ENCODE measurements at regions not wholly inside any gene's neighbourhood (a gene's known extent, or its start where the extent isn't known, plus 50 kb on each side); places are given as distances from the start of the nearest gene placed in this dataset.

DNA sequence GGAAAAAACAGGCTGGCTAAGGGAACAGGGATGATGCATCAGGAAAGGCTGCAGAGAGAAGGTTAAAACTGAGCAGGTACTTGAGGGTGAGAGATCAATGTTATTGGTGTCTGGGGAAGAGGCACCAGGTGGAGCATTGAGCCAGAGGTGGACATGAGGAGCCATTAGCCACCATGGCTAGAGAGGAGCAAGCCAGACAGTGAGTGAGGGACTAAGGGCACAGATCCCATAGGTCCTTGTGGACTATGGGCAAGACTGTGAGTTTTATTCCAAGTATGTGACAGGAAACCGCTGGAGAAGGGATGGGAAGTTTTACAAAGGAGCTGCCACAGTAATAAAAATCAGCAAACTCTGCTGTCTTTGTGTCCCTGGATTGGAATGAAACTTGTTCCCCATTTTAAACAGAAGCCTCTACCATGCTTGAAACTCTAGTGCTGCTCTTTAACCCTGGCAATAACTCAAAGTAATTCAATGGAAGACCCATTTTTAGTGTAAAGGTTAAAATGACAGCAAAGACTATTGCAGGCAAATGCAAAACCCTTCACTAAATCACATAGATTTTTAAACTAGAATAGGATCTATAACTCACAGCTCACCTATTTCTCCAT lies 349.8 kb downstream of the ENC1 start:
- H3K4me1 ChIP-seq (ENCODE audit: control insufficient read depth, insufficient read depth, low read length): peaks cover 42% of the 10 kb centered on the region
- H3K36me3 ChIP-seq (ENCODE audit: control insufficient read depth, insufficient read depth, low read length, severe bottlenecking): no peaks in the 10 kb centered on the region
- no peak overlapping the region for H3K4me3 ChIP-seq (ENCODE audit: low read length)
- no peak for DNase-seq (ENCODE audit: low read depth)
- H3K9ac ChIP-seq (ENCODE audit: low read length): peak overlapping the region; percentile 5
- H3K27me3 ChIP-seq (replicated peaks; ENCODE audit: control insufficient read depth, insufficient read depth, low read length): no peaks in the 10 kb centered on the region
- H3K9me3 ChIP-seq (ENCODE audit: control insufficient read depth, low read length): no peaks in the 10 kb centered on the region

DNA sequence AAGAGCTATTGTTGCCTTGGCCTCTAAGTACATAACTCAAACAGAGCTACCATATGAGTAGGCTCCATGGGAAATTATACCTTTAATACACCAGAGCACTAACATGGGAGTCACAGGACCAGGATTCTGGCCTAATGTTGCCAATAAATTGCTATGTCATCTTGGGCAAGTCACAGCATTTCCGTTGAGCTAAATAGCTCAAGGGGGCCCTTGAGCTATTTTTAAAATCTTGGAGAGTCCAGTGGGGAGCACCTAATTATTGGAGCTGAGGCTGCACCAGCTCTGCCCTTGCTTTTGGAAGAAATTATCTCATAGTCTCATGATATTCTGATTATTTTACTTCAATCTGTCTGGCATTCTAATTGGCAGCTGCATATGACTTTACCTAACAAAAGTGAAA lies 350.8 kb downstream of the ENC1 start:
- no peaks in the 10 kb centered on the region for H3K36me3 ChIP-seq (ENCODE audit: control insufficient read depth, insufficient read depth, low read length, severe bottlenecking)
- H3K4me1 ChIP-seq (ENCODE audit: control insufficient read depth, insufficient read depth, low read length): peaks cover 42% of the 10 kb centered on the region
- H3K9ac ChIP-seq (ENCODE audit: low read length): peak overlapping the region; percentile 75
- no peak for DNase-seq (ENCODE audit: low read depth)
- H3K9me3 ChIP-seq (ENCODE audit: control insufficient read depth, low read length): no peaks in the 10 kb centered on the region
- no peaks in the 10 kb centered on the region for H3K27me3 ChIP-seq (replicated peaks; ENCODE audit: control insufficient read depth, insufficient read depth, low read length)
- H3K4me3 ChIP-seq (ENCODE audit: low read length): no peak overlapping the region

DNA sequence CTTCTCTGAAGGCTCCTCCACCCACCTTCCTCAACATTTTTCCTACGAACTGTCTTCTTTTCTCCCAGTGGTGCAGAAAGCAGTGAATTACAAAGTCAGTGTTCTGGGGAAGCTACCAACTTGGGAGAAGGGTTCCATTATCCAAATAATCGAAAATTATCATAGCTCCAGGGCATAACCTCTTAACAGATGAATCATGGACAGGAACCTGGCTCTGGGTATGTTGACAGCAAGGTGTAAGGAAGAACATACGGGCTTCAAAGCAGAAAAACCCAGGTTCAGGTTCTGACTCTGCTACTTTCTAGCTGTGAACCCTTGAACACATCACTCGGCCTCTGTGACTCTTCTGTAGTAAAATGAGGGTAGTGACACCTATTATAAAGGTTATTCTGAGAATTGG lies 351.3 kb downstream of the ENC1 start:
- DNase-seq (ENCODE audit: low read depth): no peak
- Histone ChIP-seq H3K4me3 (ENCODE audit: low read length) (peak overlapping the region; percentile 39), H3K36me3 (ENCODE audit: control insufficient read depth, insufficient read depth, low read length, severe bottlenecking) (no peaks in the 10 kb centered on the region), H3K9ac (ENCODE audit: low read length) (peak overlapping the region; percentile 75), H3K27me3 (replicated peaks; ENCODE audit: control insufficient read depth, insufficient read depth, low read length) (no peaks in the 10 kb centered on the region), H3K9me3 (ENCODE audit: control insufficient read depth, low read length) (no peaks in the 10 kb centered on the region), H3K4me1 (ENCODE audit: control insufficient read depth, insufficient read depth, low read length) (peaks cover 42% of the 10 kb centered on the region)

DNA sequence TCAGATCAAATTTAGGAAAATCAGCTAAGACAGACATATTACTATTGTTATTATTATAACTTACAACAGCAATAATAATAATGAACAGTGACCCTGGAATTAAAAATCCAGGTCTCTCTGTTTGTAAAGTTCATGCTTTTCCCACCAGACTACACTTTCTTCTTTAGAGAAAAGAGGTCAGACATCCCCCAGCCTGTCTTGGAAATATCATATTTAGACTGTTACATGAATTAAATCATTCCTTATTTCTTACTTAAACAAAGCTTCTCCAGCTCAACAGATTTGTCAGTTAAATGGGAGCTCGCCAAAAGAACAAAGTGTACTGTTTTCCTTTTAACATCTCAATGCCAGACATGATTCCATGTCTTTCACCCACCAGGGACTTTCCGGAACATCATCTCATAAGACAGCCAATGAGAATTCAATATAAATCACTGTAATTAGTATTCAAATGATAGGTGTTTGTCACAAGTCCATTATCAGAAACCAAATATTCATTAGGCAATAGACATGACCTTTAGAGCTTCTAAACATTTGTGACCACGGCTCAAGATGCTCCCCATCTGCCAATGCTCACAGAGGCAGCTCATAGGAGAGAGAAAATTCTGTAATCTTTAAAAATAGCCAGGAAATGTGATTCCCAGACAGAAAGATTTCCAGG lies 351.9 kb downstream of the ENC1 start:
- Histone ChIP-seq H3K9ac (ENCODE audit: low read length) (peak overlapping the region; percentile 75), H3K27me3 (replicated peaks; ENCODE audit: control insufficient read depth, insufficient read depth, low read length) (no peaks in the 10 kb centered on the region), H3K4me1 (ENCODE audit: control insufficient read depth, insufficient read depth, low read length) (peaks cover 42% of the 10 kb centered on the region), H3K9me3 (ENCODE audit: control insufficient read depth, low read length) (no peaks in the 10 kb centered on the region), H3K36me3 (ENCODE audit: control insufficient read depth, insufficient read depth, low read length, severe bottlenecking) (no peaks in the 10 kb centered on the region), H3K4me3 (ENCODE audit: low read length) (peak overlapping the region; percentile 39)
- DNase-seq (ENCODE audit: low read depth): peak; percentile 66

DNA sequence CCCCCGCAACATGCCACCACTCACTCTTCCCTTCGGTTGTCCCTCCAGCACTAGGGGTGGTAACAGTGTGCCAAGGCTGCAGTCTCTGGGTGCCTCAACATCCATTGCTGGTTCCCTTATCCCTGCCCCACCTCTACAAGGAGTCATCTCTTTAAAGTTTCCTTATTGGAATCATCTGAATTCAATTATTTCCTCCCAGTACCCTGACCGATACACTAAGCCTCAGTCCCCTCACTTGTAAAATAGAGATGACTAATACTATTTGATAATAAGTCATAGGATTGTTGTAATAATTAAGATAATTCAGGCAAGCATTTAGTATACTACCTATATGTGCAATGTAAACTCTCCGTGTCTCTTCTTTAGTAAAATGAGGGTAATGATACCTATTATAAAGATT lies 352.5 kb downstream of the ENC1 start:
- Histone ChIP-seq H3K4me3 (ENCODE audit: low read length) (peak overlapping the region; percentile 5), H3K4me1 (ENCODE audit: control insufficient read depth, insufficient read depth, low read length) (peaks cover 42% of the 10 kb centered on the region), H3K36me3 (ENCODE audit: control insufficient read depth, insufficient read depth, low read length, severe bottlenecking) (no peaks in the 10 kb centered on the region), H3K9ac (ENCODE audit: low read length) (peak overlapping the region; percentile 69), H3K9me3 (ENCODE audit: control insufficient read depth, low read length) (no peaks in the 10 kb centered on the region), H3K27me3 (replicated peaks; ENCODE audit: control insufficient read depth, insufficient read depth, low read length) (no peaks in the 10 kb centered on the region)
- DNase-seq (ENCODE audit: low read depth): no peak

DNA sequence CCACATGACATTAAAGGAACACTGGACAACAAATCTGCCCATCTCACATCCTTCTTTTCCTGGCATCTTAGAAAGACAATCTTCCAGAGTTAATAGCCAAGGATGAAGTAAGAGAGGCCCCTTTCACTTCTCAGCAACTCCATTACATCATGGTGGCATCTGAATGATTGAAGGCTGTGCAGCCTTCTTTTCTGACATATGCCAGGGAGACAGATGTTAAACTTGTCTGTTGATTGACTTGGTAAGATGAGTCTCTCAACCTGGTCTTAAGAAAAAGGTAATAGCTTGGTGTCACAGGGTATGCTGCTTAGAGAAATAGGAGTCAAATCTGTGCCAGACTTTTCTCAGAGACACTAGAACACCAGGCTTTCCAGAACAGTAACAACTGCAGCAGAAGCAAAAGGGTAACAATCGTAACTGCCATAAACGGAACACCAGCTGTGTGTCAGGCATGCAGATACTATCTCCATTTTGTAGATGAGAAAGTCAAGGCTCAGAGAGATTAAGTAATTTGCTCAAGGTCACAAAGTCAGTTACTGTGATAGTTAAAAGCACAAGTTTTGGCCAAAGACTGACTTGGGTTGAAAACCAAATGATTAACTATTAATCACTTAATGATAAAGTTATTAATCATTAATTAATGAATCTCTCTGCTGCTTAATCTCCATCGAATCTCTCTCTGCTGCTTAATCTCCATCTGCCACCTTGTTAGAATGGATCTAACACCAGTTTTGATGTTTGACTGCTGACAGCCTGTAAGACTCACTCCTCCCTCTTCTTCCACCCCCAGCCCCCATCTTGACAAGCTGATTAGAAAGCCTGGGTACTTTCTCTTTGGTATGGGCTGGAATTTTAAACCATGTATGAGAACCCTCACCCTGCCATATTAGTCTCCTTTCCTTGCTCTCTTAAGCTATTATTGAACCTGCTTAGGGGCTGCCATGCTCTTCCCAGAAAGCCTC lies 353.5 kb downstream of the ENC1 start:
- H3K36me3 ChIP-seq (ENCODE audit: control insufficient read depth, insufficient read depth, low read length, severe bottlenecking): no peaks in the 10 kb centered on the region
- no peaks in the 10 kb centered on the region for H3K27me3 ChIP-seq (replicated peaks; ENCODE audit: control insufficient read depth, insufficient read depth, low read length)
- H3K9ac ChIP-seq (ENCODE audit: low read length): no peak overlapping the region
- no peaks in the 10 kb centered on the region for H3K9me3 ChIP-seq (ENCODE audit: control insufficient read depth, low read length)
- no peak for DNase-seq (ENCODE audit: low read depth)
- H3K4me3 ChIP-seq (ENCODE audit: low read length): no peak overlapping the region
- H3K4me1 ChIP-seq (ENCODE audit: control insufficient read depth, insufficient read depth, low read length): peaks cover 42% of the 10 kb centered on the region

DNA sequence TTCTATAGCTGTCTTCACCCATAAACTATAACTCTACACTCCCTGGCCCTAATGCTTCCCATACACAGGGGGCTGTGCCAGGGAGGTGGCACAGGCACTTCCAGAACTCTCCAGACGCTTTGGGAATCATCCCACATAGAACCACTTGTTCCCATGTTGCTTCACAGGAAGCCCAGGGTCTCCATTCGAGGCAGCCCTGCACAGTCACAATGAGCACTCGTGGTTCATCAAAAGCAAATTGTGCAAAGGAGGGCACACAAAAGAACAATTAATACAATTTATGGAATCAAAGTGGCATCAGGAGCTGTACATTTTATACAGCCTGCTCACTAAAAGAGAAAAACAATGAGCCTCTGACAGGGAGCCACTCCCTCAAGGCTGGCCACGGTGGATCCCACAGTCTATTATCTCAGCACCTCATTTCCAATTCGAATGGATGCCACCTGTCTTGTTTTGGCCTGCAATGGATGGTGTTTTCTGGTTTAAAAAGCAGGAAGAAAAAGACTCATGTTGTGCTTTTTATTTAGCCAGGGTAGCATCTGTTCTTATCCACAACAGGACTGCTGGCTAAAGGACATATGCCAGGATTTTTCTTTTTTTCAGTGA lies 354.8 kb downstream of the ENC1 start:
- no peak for DNase-seq (ENCODE audit: low read depth)
- Histone ChIP-seq H3K4me3 (ENCODE audit: low read length) (no peak overlapping the region), H3K36me3 (ENCODE audit: control insufficient read depth, insufficient read depth, low read length, severe bottlenecking) (no peaks in the 10 kb centered on the region), H3K9me3 (ENCODE audit: control insufficient read depth, low read length) (no peaks in the 10 kb centered on the region), H3K4me1 (ENCODE audit: control insufficient read depth, insufficient read depth, low read length) (peaks cover 37% of the 10 kb centered on the region), H3K9ac (ENCODE audit: low read length) (no peak overlapping the region), H3K27me3 (replicated peaks; ENCODE audit: control insufficient read depth, insufficient read depth, low read length) (no peaks in the 10 kb centered on the region)

DNA sequence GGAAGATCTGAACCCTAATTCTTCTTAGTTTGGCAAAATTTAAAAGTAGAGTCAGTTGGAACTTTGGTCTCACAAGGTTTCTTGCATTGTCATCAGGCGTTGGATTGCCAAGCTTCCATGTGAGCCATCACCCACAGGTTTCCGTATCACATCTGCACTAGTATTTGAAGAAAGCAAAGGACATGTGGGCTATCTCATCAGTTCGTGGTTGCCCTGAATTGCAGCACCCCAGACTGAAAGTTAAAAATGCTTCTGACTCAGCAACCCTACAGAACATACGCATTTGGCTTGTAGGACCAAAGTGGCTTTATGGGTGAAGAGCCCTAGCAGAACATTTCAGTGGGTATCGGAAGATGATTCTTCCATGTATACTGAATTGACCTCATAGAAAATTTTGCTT lies 358.0 kb downstream of the ENC1 start:
- DNase-seq (ENCODE audit: low read depth): no peak
- Histone ChIP-seq H3K9me3 (ENCODE audit: control insufficient read depth, low read length) (no peaks in the 10 kb centered on the region), H3K27me3 (replicated peaks; ENCODE audit: control insufficient read depth, insufficient read depth, low read length) (no peaks in the 10 kb centered on the region), H3K4me3 (ENCODE audit: low read length) (no peak overlapping the region), H3K9ac (ENCODE audit: low read length) (no peak overlapping the region), H3K36me3 (ENCODE audit: control insufficient read depth, insufficient read depth, low read length, severe bottlenecking) (no peaks in the 10 kb centered on the region), H3K4me1 (ENCODE audit: control insufficient read depth, insufficient read depth, low read length) (peaks cover 25% of the 10 kb centered on the region)

DNA sequence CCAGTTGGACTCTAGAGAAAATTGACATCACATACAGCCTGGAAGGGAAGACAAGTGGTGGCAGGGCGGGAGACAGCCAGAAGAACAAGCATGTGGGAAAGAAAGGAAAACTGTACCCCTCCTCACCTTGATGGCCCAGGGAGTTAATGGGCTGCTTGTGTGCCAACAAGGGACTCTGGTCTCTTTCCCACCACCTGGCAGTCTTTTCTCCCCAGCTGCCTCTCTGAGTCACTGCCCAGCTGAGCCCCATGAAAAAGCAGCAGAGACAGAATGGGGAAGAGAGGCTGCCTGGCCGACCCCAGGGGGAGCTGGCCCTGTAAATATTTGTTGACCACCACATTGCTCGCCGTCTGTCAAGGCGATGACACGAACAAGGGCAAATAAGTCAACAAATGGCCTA lies 359.4 kb downstream of the ENC1 start:
- no peak for DNase-seq (ENCODE audit: low read depth)
- no peaks in the 10 kb centered on the region for H3K27me3 ChIP-seq (replicated peaks; ENCODE audit: control insufficient read depth, insufficient read depth, low read length)
- no peak overlapping the region for H3K9ac ChIP-seq (ENCODE audit: low read length)
- H3K36me3 ChIP-seq (ENCODE audit: control insufficient read depth, insufficient read depth, low read length, severe bottlenecking): no peaks in the 10 kb centered on the region
- peaks cover 22% of the 10 kb centered on the region for H3K4me1 ChIP-seq (ENCODE audit: control insufficient read depth, insufficient read depth, low read length)
- H3K9me3 ChIP-seq (ENCODE audit: control insufficient read depth, low read length): no peaks in the 10 kb centered on the region
- no peak overlapping the region for H3K4me3 ChIP-seq (ENCODE audit: low read length)

DNA sequence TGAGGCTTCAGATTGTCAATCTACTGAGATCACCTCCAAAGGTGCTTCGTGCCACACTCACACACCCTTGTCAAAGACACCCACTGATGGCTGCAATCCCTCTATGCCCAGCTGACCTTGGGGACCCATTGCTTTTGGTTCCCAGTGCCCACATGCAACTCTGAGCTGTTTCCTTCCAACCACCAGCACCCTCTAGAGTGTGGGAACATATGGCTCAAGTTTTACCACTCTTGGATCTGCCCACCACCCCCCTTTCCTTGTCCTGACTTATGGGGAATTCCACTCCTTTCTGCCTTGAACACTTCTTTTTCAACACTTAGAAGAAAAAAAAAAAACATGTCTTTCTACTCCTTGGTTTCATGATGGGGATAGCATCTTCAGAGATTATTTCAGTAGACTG lies 360.2 kb downstream of the ENC1 start:
- DNase-seq (ENCODE audit: low read depth): no peak
- Histone ChIP-seq H3K4me3 (ENCODE audit: low read length) (no peak overlapping the region), H3K9me3 (ENCODE audit: control insufficient read depth, low read length) (no peaks in the 10 kb centered on the region), H3K27me3 (replicated peaks; ENCODE audit: control insufficient read depth, insufficient read depth, low read length) (no peaks in the 10 kb centered on the region), H3K9ac (ENCODE audit: low read length) (no peak overlapping the region), H3K4me1 (ENCODE audit: control insufficient read depth, insufficient read depth, low read length) (peaks cover 30% of the 10 kb centered on the region), H3K36me3 (ENCODE audit: control insufficient read depth, insufficient read depth, low read length, severe bottlenecking) (no peaks in the 10 kb centered on the region)

DNA sequence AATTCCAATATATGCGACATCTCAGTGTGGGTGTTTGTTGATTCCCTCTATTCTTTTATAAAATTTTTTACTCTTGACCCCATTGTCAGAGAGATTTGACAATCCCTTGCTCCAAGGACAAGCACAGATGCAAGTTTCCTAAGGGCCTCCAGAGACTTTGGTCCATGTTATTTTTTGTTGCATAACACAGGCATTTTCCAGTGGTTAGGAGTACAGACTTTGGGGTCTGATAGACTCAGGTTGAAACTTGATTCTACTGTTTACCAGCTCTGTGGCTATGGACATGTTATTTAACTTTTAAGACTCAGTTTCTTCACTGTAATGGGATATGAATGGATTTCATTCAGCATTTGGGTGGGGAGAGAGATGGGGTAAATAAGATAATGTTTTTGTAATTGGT lies 361.3 kb downstream of the ENC1 start:
- H3K9me3 ChIP-seq (ENCODE audit: control insufficient read depth, low read length): no peaks in the 10 kb centered on the region

More for the DNA sequence above, 361.3 kb downstream of the ENC1 start:
- Histone ChIP-seq H3K27me3 (replicated peaks; ENCODE audit: control insufficient read depth, insufficient read depth, low read length) (no peaks in the 10 kb centered on the region), H3K4me3 (ENCODE audit: low read length) (no peak overlapping the region), H3K9ac (ENCODE audit: low read length) (no peak overlapping the region), H3K4me1 (ENCODE audit: control insufficient read depth, insufficient read depth, low read length) (peaks cover 39% of the 10 kb centered on the region), H3K36me3 (ENCODE audit: control insufficient read depth, insufficient read depth, low read length, severe bottlenecking) (no peaks in the 10 kb centered on the region)
- peak; percentile 45 for DNase-seq (ENCODE audit: low read depth)

Data from adipocyte (in vitro differentiated cells).